ENCODE measurements at regions not wholly inside any gene's neighbourhood (a gene's known extent, or its start where the extent isn't known, plus 50 kb on each side); places are given as distances from the start of the nearest gene placed in this dataset.

GRCh38 chr9:87063871-87064270 is 116.6 kb upstream of the GAS1 start:
- no peak overlapping the region for H2AFZ ChIP-seq (ENCODE audit: control insufficient read depth, low read length)
- no peak overlapping the region for H3K4me2 ChIP-seq (ENCODE audit: control insufficient read depth, extremely low read depth, insufficient read depth, low read depth, low read length)
- H3K9me3 ChIP-seq (ENCODE audit: control insufficient read depth, low read depth, low read length): no peaks in the 10 kb centered on the region
- no peaks in the 10 kb centered on the region for H3K27me3 ChIP-seq (ENCODE audit: control insufficient read depth, extremely low read depth, insufficient read depth, low read length)
- no peak overlapping the region for H3K4me3 ChIP-seq (ENCODE audit: control insufficient read depth in 2 of 3, extremely low read depth in 1 of 3, insufficient read depth in 2 of 3, low read depth in 1 of 3, low read length in 3 of 3)
- no peak overlapping the region for H3K9ac ChIP-seq (ENCODE audit: control insufficient read depth, extremely low read depth, insufficient read depth, low read length)
- H3K27ac ChIP-seq (ENCODE audit: control insufficient read depth, insufficient read depth, low read length): no peak overlapping the region
- dilution Hi-C loops (cut with MboI; ENCODE audit: extremely low pct_ligation_motif_present, low sequenced_read_pairs): no loop called here
- no peaks in the 10 kb centered on the region for H3K4me1 ChIP-seq (ENCODE audit: control insufficient read depth, extremely low read depth, insufficient read depth, low read length)
- no peaks in the 10 kb centered on the region for H4K20me1 ChIP-seq (ENCODE audit: control insufficient read depth, extremely low read depth, insufficient read depth, low read length)
- H3K36me3 ChIP-seq (ENCODE audit: control insufficient read depth in 2 of 2, extremely low read depth in 1 of 2, insufficient read depth in 2 of 2, low read length in 2 of 2): no peaks in the 10 kb centered on the region
- no peaks in the 10 kb centered on the region for H3K79me2 ChIP-seq (ENCODE audit: control insufficient read depth, insufficient read depth, low read length)
- no peak for DNase-seq (ENCODE audit: low read depth, low spot score)
- TF ChIP-seq EZH2 (IDR thresholded peaks at IDR 0.05; ENCODE audit: low read length) (no peak), CTCF (optimal IDR thresholded peaks at IDR 0.05 in 1 of 3, IDR thresholded peaks at IDR 0.05 in 1 of 3, conservative IDR thresholded peaks at IDR 0.05 in 1 of 3; ENCODE audit: extremely low read depth in 1 of 3, insufficient read depth in 2 of 3, low read length in 3 of 3) (no peak)
- no peak for FAIRE-seq
- no peaks in the 10 kb centered on the region for H3K9me1 ChIP-seq (ENCODE audit: control insufficient read depth, extremely low read depth, insufficient read depth, low read length)

- FAIRE-seq (no peak), DNase-seq (ENCODE audit: low read depth, low spot score) (no peak)
- no peak for TF ChIP-seq CTCF (optimal IDR thresholded peaks at IDR 0.05 in 1 of 3, IDR thresholded peaks at IDR 0.05 in 1 of 3, conservative IDR thresholded peaks at IDR 0.05 in 1 of 3; ENCODE audit: extremely low read depth in 1 of 3, insufficient read depth in 2 of 3, low read length in 3 of 3)
- H3K27ac ChIP-seq (ENCODE audit: control insufficient read depth, insufficient read depth, low read length): no peak overlapping the region
- H3K36me3 ChIP-seq (ENCODE audit: control insufficient read depth in 2 of 2, extremely low read depth in 1 of 2, insufficient read depth in 2 of 2, low read length in 2 of 2): no peaks in the 10 kb centered on the region
- H3K4me3 ChIP-seq (ENCODE audit: control insufficient read depth in 2 of 3, extremely low read depth in 1 of 3, insufficient read depth in 2 of 3, low read depth in 1 of 3, low read length in 3 of 3): no peak overlapping the region
- no peak overlapping the region for H3K4me2 ChIP-seq (ENCODE audit: control insufficient read depth, extremely low read depth, insufficient read depth, low read depth, low read length)
- H4K20me1 ChIP-seq (ENCODE audit: control insufficient read depth, extremely low read depth, insufficient read depth, low read length): no peaks in the 10 kb centered on the region
- H3K79me2 ChIP-seq (ENCODE audit: control insufficient read depth, insufficient read depth, low read length): no peaks in the 10 kb centered on the region
- no peaks in the 10 kb centered on the region for H3K9me3 ChIP-seq (ENCODE audit: control insufficient read depth, low read depth, low read length)
- H3K4me1 ChIP-seq (ENCODE audit: control insufficient read depth, extremely low read depth, insufficient read depth, low read length): no peaks in the 10 kb centered on the region
- H2AFZ ChIP-seq (ENCODE audit: control insufficient read depth, low read length): no peak overlapping the region
- no peaks in the 10 kb centered on the region for H3K27me3 ChIP-seq (ENCODE audit: control insufficient read depth, extremely low read depth, insufficient read depth, low read length)
- dilution Hi-C loops (cut with MboI; ENCODE audit: extremely low pct_ligation_motif_present, low sequenced_read_pairs): no loop called here
- no peaks in the 10 kb centered on the region for H3K9me1 ChIP-seq (ENCODE audit: control insufficient read depth, extremely low read depth, insufficient read depth, low read length)
- H3K9ac ChIP-seq (ENCODE audit: control insufficient read depth, extremely low read depth, insufficient read depth, low read length): no peak overlapping the region
These were observed 117.0 kb upstream of the GAS1 start for GRCh38 chr9:87064311-87064710.
